ENCODE measurements at regions not wholly inside any gene's neighbourhood (a gene's known extent, or its start where the extent isn't known, plus 50 kb on each side); places are given as distances from the start of the nearest gene placed in this dataset.

DNA sequence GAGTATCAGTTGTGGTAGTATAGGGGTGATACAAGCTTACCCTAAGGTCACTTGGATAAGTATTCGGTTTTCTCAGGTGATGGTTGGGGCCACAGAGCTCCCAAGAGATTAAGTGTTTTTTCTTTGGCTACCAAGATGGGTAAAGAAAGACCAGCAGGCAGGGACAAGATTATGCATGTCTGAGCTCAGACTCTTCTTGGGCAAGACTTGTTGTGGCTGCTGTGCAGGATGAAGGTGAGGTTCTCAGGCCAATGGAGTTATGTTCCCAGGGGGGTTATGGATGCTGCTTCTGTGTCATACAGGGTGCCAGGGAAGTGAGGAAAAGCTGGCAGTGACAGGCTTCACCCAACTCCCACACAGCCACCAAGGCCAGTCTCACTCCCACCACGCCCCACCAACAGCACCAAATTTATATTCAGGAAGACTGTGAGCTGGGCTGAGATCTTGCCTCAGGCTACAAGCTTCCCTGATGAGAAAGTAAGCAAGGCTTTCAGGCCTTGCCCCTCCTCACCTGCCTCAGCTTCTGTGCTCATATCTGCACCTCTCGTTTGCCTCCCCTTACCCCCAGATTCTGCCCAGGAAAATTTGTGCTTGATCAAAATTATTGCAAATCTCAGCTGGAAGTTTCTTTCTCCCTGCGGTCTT lies 511.8 kb upstream of the SLITRK1 start:
- TF ChIP-seq ZBED1 (IDR thresholded peaks at IDR 0.05; ENCODE audit: borderline replicate concordance) (no peak), KDM1A (IDR thresholded peaks at IDR 0.05; ENCODE audit: borderline replicate concordance) (no peak), ATF7 (IDR thresholded peaks at IDR 0.05; ENCODE audit: low read depth) (no peak)
- TF ChIP-seq, protein P1, sequence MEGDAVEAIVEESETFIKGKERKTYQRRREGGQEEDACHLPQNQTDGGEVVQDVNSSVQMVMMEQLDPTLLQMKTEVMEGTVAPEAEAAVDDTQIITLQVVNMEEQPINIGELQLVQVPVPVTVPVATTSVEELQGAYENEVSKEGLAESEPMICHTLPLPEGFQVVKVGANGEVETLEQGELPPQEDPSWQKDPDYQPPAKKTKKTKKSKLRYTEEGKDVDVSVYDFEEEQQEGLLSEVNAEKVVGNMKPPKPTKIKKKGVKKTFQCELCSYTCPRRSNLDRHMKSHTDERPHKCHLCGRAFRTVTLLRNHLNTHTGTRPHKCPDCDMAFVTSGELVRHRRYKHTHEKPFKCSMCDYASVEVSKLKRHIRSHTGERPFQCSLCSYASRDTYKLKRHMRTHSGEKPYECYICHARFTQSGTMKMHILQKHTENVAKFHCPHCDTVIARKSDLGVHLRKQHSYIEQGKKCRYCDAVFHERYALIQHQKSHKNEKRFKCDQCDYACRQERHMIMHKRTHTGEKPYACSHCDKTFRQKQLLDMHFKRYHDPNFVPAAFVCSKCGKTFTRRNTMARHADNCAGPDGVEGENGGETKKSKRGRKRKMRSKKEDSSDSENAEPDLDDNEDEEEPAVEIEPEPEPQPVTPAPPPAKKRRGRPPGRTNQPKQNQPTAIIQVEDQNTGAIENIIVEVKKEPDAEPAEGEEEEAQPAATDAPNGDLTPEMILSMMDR (IDR thresholded peaks at IDR 0.05 in 2 of 3, conservative IDR thresholded peaks at IDR 0.05 in 1 of 3; ENCODE audit: control insufficient read depth in 2 of 3, extremely low read depth in 1 of 3, insufficient read depth in 1 of 3, low read depth in 3 of 3, low read length in 3 of 3), result no peak
